ENCODE measurements at regions not wholly inside any gene's neighbourhood (a gene's known extent, or its start where the extent isn't known, plus 50 kb on each side); places are given as distances from the start of the nearest gene placed in this dataset.

DNA sequence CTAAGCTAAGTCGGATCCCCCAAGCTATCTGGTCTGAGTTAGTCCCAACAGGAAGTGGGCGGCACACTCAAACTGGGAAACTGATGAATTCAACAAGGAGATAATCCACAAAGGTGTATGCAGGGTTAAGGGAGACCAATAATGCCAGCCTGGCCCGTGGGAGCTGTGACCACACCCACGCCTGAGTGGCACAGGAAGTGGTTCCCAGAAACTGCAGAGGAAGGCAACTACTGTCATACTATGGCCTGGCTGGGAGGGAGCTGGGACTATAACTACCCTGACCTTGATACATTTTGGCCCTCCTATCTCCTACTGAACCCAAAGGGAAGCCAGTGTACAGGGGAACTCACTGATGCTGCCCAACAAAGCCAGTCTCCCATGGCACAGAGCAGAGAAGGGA lies 85.5 kb upstream of the TDRD3 start:
- Mint-ChIP-seq H3K27ac (ENCODE audit: low read depth, unreplicated experiment) (no peak overlapping the region), H3K4me1 (ENCODE audit: insufficient read depth, unreplicated experiment) (peaks cover 7% of the 10 kb centered on the region), H3K36me3 (ENCODE audit: insufficient read depth, unreplicated experiment) (no peaks in the 10 kb centered on the region), H3K9me3 (ENCODE audit: unreplicated experiment) (no peaks in the 10 kb centered on the region), H3K4me3 (ENCODE audit: unreplicated experiment) (no peak overlapping the region), H3K27me3 (ENCODE audit: insufficient read depth, unreplicated experiment) (no peaks in the 10 kb centered on the region)
- POLR2A ChIA-PET: no interaction called here
- CTCF ChIA-PET: interaction anchor here (1.2 kb wide), 1 partner anchor 8 kb away, joined by 3 read pairs; no protein-coding TSS in a partner anchor
- no peak for DNase-seq (ENCODE audit: unreplicated experiment)
- TF ChIP-seq CTCF (IDR thresholded peaks at IDR 0.05; ENCODE audit: unreplicated experiment): no peak
- no TSS peak for BruUV-seq (replicated peaks)
- intact Hi-C loops (cut with micrococcal nuclease): loop anchor here (10.0 kb wide), 1 partner anchor 77 kb away; no protein-coding TSS in a partner anchor

GRCh38 chr13:60312851-60313505 lies 84.0 kb upstream of the TDRD3 start:
- peaks cover 13% of the 10 kb centered on the region for H3K27me3 Mint-ChIP-seq (ENCODE audit: insufficient read depth, unreplicated experiment)
- CTCF ChIA-PET: interaction anchor here (0.7 kb wide), 1 partner anchor 542 kb away, joined by 3 read pairs; no protein-coding TSS in a partner anchor
- BruUV-seq (replicated peaks): no TSS peak
- intact Hi-C loops (cut with micrococcal nuclease): loop anchor here (10.0 kb wide), 1 partner anchor 78 kb away; no protein-coding TSS in a partner anchor
- no peaks in the 10 kb centered on the region for H3K36me3 Mint-ChIP-seq (ENCODE audit: insufficient read depth, unreplicated experiment)
- no peaks in the 10 kb centered on the region for H3K9me3 Mint-ChIP-seq (ENCODE audit: unreplicated experiment)
- TF ChIP-seq CTCF (IDR thresholded peaks at IDR 0.05; ENCODE audit: unreplicated experiment): no peak
- H3K27ac Mint-ChIP-seq (ENCODE audit: low read depth, unreplicated experiment): no peak overlapping the region
- peaks cover 7% of the 10 kb centered on the region for H3K4me1 Mint-ChIP-seq (ENCODE audit: insufficient read depth, unreplicated experiment)
- H3K4me3 Mint-ChIP-seq (ENCODE audit: unreplicated experiment): no peak overlapping the region
- DNase-seq (ENCODE audit: unreplicated experiment): no peak
- POLR2A ChIA-PET: no interaction called here

- BruUV-seq (replicated peaks): no TSS peak
Observed at GRCh38 chr13:60318186-60318585, 78.8 kb upstream of the TDRD3 start.

GRCh38 chr13:60324131-60324530 lies 72.9 kb upstream of the TDRD3 start:
- Mint-ChIP-seq H3K4me1 (ENCODE audit: insufficient read depth, unreplicated experiment) (no peaks in the 10 kb centered on the region), H3K27ac (ENCODE audit: low read depth, unreplicated experiment) (no peak overlapping the region), H3K36me3 (ENCODE audit: insufficient read depth, unreplicated experiment) (no peaks in the 10 kb centered on the region), H3K27me3 (ENCODE audit: insufficient read depth, unreplicated experiment) (peaks cover 4% of the 10 kb centered on the region), H3K9me3 (ENCODE audit: unreplicated experiment) (peaks cover 6% of the 10 kb centered on the region), H3K4me3 (ENCODE audit: unreplicated experiment) (no peak overlapping the region)
- TF ChIP-seq CTCF (IDR thresholded peaks at IDR 0.05; ENCODE audit: unreplicated experiment): no peak
- BruUV-seq (replicated peaks): no TSS peak
- CTCF ChIA-PET: interaction anchor here (0.5 to 6.6 kb wide), 3 partner anchors 11 to 644 kb away, joined by 3 to 61 read pairs (median 16); no protein-coding TSS in a partner anchor
- DNase-seq (ENCODE audit: unreplicated experiment): no peak
- intact Hi-C loops (cut with micrococcal nuclease): no loop called here
- POLR2A ChIA-PET: no interaction called here

More at GRCh38 chr13:60318186-60318585, 78.8 kb upstream of the TDRD3 start:
- Mint-ChIP-seq H3K27me3 (ENCODE audit: insufficient read depth, unreplicated experiment) (peaks cover 29% of the 10 kb centered on the region), H3K4me3 (ENCODE audit: unreplicated experiment) (no peak overlapping the region), H3K9me3 (ENCODE audit: unreplicated experiment) (peaks cover 6% of the 10 kb centered on the region), H3K36me3 (ENCODE audit: insufficient read depth, unreplicated experiment) (no peaks in the 10 kb centered on the region), H3K4me1 (ENCODE audit: insufficient read depth, unreplicated experiment) (no peaks in the 10 kb centered on the region), H3K27ac (ENCODE audit: low read depth, unreplicated experiment) (no peak overlapping the region)
- no peak for TF ChIP-seq CTCF (IDR thresholded peaks at IDR 0.05; ENCODE audit: unreplicated experiment)
- intact Hi-C loops (cut with micrococcal nuclease): loop anchor here (10.0 kb wide), 1 partner anchor 83 kb away; no protein-coding TSS in a partner anchor
- no peak for DNase-seq (ENCODE audit: unreplicated experiment)
- CTCF ChIA-PET: interaction anchor here (0.5 kb wide), 1 partner anchor 641 kb away, joined by 3 read pairs; no protein-coding TSS in a partner anchor
- POLR2A ChIA-PET: no interaction called here
